K562 (cell line): ENCODE measurements at regions not wholly inside any gene's neighbourhood (a gene's known extent, or its start where the extent isn't known, plus 50 kb on each side); places are given as distances from the start of the nearest gene placed in this dataset.

Experiments
- ATAC-seq: fragments of 200-7000 bp; cut with Tn5 transposase; 3 replicates; pipeline ENCODE4 v1.9.1; 2020; ENCODE audit warnings: moderate library complexity
- BruUV-seq: library from RNA; stranded (reverse); fragments of 400-500 nt; replicated peaks from 2 replicates; lab custom pipeline; 2021; lab: Mats Ljungman, UMichigan
- CTCF ChIA-PET: fragments of 300-600 bp; formaldehyde crosslinking; extraction: SDS; loops from one replicate; lab custom pipeline; 2021; ENCODE audit warnings: low intra/inter-chr PET ratio; lab: Yijun Ruan, JAX
- POLR2A ChIA-PET: fragments of 300-600, 350-650 bp; sonication (Branson Sonifier 250); formaldehyde crosslinking; extraction: SDS; loops from one replicate; lab custom pipeline; 2021; ENCODE audit warnings: antibody characterized with exemption, inconsistent platforms; lab: Yijun Ruan, JAX
- DNase-seq, 4 experiments: peaks; one replicate each; pipeline versions ENCODE4 v3.0.0 to v3.0.0-alpha.2; 2011 to 2018; ENCODE audit warnings: low spot score in 3 of 4, mixed read lengths in 3 of 4; ENCODE audit errors: extremely low read depth in 1 of 4
- FAIRE-seq: peaks from 2 replicates; lab custom pipeline; 2011; peaks lifted over from hg19 to GRCh38; lab: Jason Lieb, UNC
- H2AFZ ChIP-seq: 2 replicates; pipeline ENCODE4 v1.6.0; 2011; ENCODE audit warnings: low read depth, low read length, control low read depth, inconsistent platforms
- H3K27ac ChIP-seq: fragments of 200-600 bp; 3 replicates; pipeline ENCODE4 v1.8.0; 2011; ENCODE audit warnings: low read depth, mild to moderate bottlenecking, control low read depth, inconsistent platforms, low read length, moderate library complexity, mixed read lengths; ENCODE audit errors: extremely low read depth
- H3K27me3 ChIP-seq, 2 experiments: fragments of 300-600 bp in 1 of 2; 2 replicates in 1 of 2; 3 replicates in 1 of 2; pipeline versions ENCODE4 v1.6.0 to v1.8.0; 2011; ENCODE audit warnings: inconsistent platforms in 2 of 2, low read length in 2 of 2, mild to moderate bottlenecking in 1 of 2, mixed read lengths in 1 of 2, moderate library complexity in 1 of 2; ENCODE audit not compliant: control insufficient read depth in 2 of 2, insufficient read depth in 2 of 2
- H3K36me3 ChIP-seq: fragments of 300-600 bp; 3 replicates; pipeline ENCODE4 v1.8.0; 2011; ENCODE audit warnings: mild to moderate bottlenecking, low read length, inconsistent platforms; ENCODE audit not compliant: control insufficient read depth, insufficient read depth
- H3K4me1 ChIP-seq, 2 experiments: fragments of 200-600 bp in 1 of 2; replicated peaks in 1 of 2; 2 replicates in 1 of 2; 3 replicates in 1 of 2; pipeline versions ENCODE4 v1.5.1 to v1.8.0; 2011; ENCODE audit warnings: inconsistent platforms in 2 of 2, low read length in 2 of 2, mild to moderate bottlenecking in 1 of 2, mixed read lengths in 1 of 2, moderate library complexity in 1 of 2; ENCODE audit not compliant: control insufficient read depth in 2 of 2, insufficient read depth in 2 of 2
- H3K4me2 ChIP-seq: 2 replicates; pipeline ENCODE4 v1.6.1; 2011; ENCODE audit warnings: low read length, control low read depth, inconsistent platforms, mixed read lengths; ENCODE audit not compliant: insufficient read depth
- H3K4me3 ChIP-seq: fragments of 200-600 bp; sonication (generic), shearing (Covaris generic); 2 replicates; pipeline ENCODE4 v1.5.1; 2016; ENCODE audit warnings: control low read depth, inconsistent platforms
- H3K79me2 ChIP-seq: fragments of 200-600 bp; 3 replicates; pipeline ENCODE4 v1.8.0; 2011; ENCODE audit warnings: low read length, inconsistent platforms; ENCODE audit not compliant: control insufficient read depth, insufficient read depth
- H3K9ac ChIP-seq, 2 experiments: 2 replicates each; pipeline versions ENCODE4 v1.6.0 to v1.6.1; 2011; ENCODE audit warnings: low read depth in 2 of 2, low read length in 2 of 2, control low read depth in 1 of 2, inconsistent platforms in 1 of 2, mild to moderate bottlenecking in 1 of 2, mixed read lengths in 1 of 2; ENCODE audit not compliant: insufficient read depth in 1 of 2
- H3K9me1 ChIP-seq: one replicate; pipeline ENCODE4 v1.6.0; 2011; ENCODE audit warnings: inconsistent platforms, mild to moderate bottlenecking, low read length, moderate library complexity; ENCODE audit not compliant: control insufficient read depth, insufficient read depth
- H3K9me3 ChIP-seq: replicated peaks from 2 replicates; pipeline ENCODE4 v1.5.1; 2011; ENCODE audit warnings: low read depth, low read length, inconsistent platforms; ENCODE audit not compliant: control insufficient read depth, insufficient read depth
- H4K20me1 ChIP-seq: replicated peaks from 2 replicates; pipeline ENCODE4 v1.6.1; 2011; ENCODE audit warnings: low read length, inconsistent platforms, mixed read lengths; ENCODE audit not compliant: control insufficient read depth, insufficient read depth
- CAMTA2 ChIP-seq: fragments of 250-450 bp; sonication (Bioruptor Pico); conservative IDR thresholded peaks from 2 replicates; pipeline ENCODE4 v1.5.1; 2022
- ETS2 ChIP-seq: IDR thresholded peaks from 2 replicates; pipeline ENCODE4 v1.6.1; 2016; ENCODE audit warnings: borderline replicate concordance, missing genetic modification characterization, mild to moderate bottlenecking, moderate library complexity, missing compliant biosample characterization; ENCODE audit not compliant: poor library complexity, severe bottlenecking
- FOXP1 ChIP-seq: sonication (generic); formaldehyde crosslinking; IDR thresholded peaks from 2 replicates; pipeline ENCODE4 v1.8.0; 2022; ENCODE audit warnings: mild to moderate bottlenecking, missing genetic modification reagents
- MAFK ChIP-seq: IDR thresholded peaks from 2 replicates; pipeline ENCODE4 v1.6.1; 2011; ENCODE audit warnings: low read length, improper control_type of control experiment
- MAZ ChIP-seq, 2 experiments: fragments of 450-650 bp in 1 of 2; sonication (generic) in 1 of 2; formaldehyde crosslinking; IDR thresholded peaks in 1 of 2; conservative IDR thresholded peaks in 1 of 2; 2 replicates each; pipeline versions ENCODE4 v1.4.0 to v1.5.0; 2020; ENCODE audit warnings: mild to moderate bottlenecking in 1 of 2, missing genetic modification reagents in 1 of 2
- MYNN ChIP-seq, 2 experiments: sonication (generic); formaldehyde crosslinking in 1 of 2; IDR thresholded peaks; 2 replicates each; pipeline versions ENCODE4 v1.5.0 to v1.6.1; 2016 to 2020; ENCODE audit warnings: antibody characterized with exemption in 1 of 2, missing genetic modification reagents in 1 of 2
- NFIX ChIP-seq: fragments of 250-450 bp; sonication (Bioruptor Pico); IDR thresholded peaks from 2 replicates; pipeline ENCODE4 v1.4.0; 2020; ENCODE audit warnings: low read depth, mild to moderate bottlenecking, moderate library complexity
- SNIP1 ChIP-seq: fragments of 450-650 bp; IDR thresholded peaks from 2 replicates; pipeline ENCODE4 v1.7.1; 2017; ENCODE audit warnings: low read depth, mild to moderate bottlenecking
- SRSF3 ChIP-seq: fragments of 200-400 bp; formaldehyde crosslinking; IDR thresholded peaks from 2 replicates; pipeline ENCODE4 v1.6.1; 2016; ENCODE audit warnings: mild to moderate bottlenecking, low read length, moderate library complexity; ENCODE audit not compliant: insufficient read depth
- ZC3H4 ChIP-seq: sonication (generic); formaldehyde crosslinking; IDR thresholded peaks from 2 replicates; pipeline ENCODE4 v1.9.0; 2021; ENCODE audit warnings: missing genetic modification reagents, borderline replicate concordance
- ZNF12 ChIP-seq: sonication (generic); formaldehyde crosslinking; IDR thresholded peaks from 2 replicates; pipeline ENCODE4 v1.4.0; 2020; ENCODE audit warnings: mild to moderate bottlenecking, missing genetic modification reagents
- ZNF133 ChIP-seq: fragments of 250-450 bp; sonication (Bioruptor Pico); IDR thresholded peaks from 2 replicates; pipeline ENCODE4 v1.4.0; 2020; ENCODE audit warnings: mild to moderate bottlenecking
- ZNF23 ChIP-seq: fragments of 250-450 bp; sonication (Bioruptor Pico); IDR thresholded peaks from 2 replicates; pipeline ENCODE4 v1.4.0; 2020; ENCODE audit warnings: mild to moderate bottlenecking
- ZNF354B ChIP-seq: fragments of 250-450 bp; sonication (Bioruptor Pico); IDR thresholded peaks from 2 replicates; pipeline ENCODE4 v1.4.0; 2020
- ZNF699 ChIP-seq: fragments of 250-450 bp; sonication (Bioruptor Pico); IDR thresholded peaks from 2 replicates; pipeline ENCODE4 v1.8.0; 2021; ENCODE audit warnings: mild to moderate bottlenecking, moderate library complexity; ENCODE audit not compliant: insufficient replicate concordance
- ZNF785 ChIP-seq: fragments of 250-450 bp; sonication (Bioruptor Pico); IDR thresholded peaks from 2 replicates; pipeline ENCODE4 v1.4.0; 2020; ENCODE audit warnings: mild to moderate bottlenecking
- WGBS: fragments of 100-300 bp; shearing (Covaris generic); methylation state at CpG from one replicate; pipeline ENCODE4 v1.1.6; 2016; ENCODE audit warnings: low coverage, mixed read lengths; ENCODE audit not compliant: insufficient coverage; ENCODE audit errors: missing lambda C conversion rate; 5-methylcytosine and 5-hydroxymethylcytosine counted together
- in situ Hi-C: fragments of 300-500 bp; cut with MboI; formaldehyde crosslinking; loops from 4 replicates; pipeline ENCODE4 v1.15.0; 2018; ENCODE audit warnings: inconsistent platforms, mixed read lengths
- intact Hi-C: fragments of 100-400 bp; cut with micrococcal nuclease; formaldehyde crosslinking; loops from 2 replicates; pipeline ENCODE4 v1.14.2; 2022
- TF ChIP-seq, protein P1 (sequence below): fragments of 450-650 bp; IDR thresholded peaks from 2 replicates; pipeline ENCODE4 v1.6.1; 2016; ENCODE audit warnings: low read depth, mild to moderate bottlenecking, moderate library complexity
- TF ChIP-seq, protein P2 (sequence below): fragments of 250-450 bp; sonication (Bioruptor Pico); IDR thresholded peaks from 2 replicates; pipeline ENCODE4 v1.4.0; 2020; ENCODE audit warnings: mild to moderate bottlenecking, moderate library complexity

GRCh38 chr6:144360401-144360800 lies 75.3 kb downstream of the UTRN start (continued):
- TF ChIP-seq ZNF785 (CRISPR knock-in tag) (no peak), ETS2 (tag) (no peak), NFIX (CRISPR knock-in tag) (no peak), MAZ (CRISPR knock-in tag; conservative IDR thresholded peaks at IDR 0.05 in 1 of 2, IDR thresholded peaks at IDR 0.05 in 1 of 2) (no peak), CAMTA2 (CRISPR knock-in tag) (no peak), ZNF23 (no peak), ZNF12 (CRISPR knock-in tag) (no peak), SNIP1 (no peak)
- TF ChIP-seq, protein P1, sequence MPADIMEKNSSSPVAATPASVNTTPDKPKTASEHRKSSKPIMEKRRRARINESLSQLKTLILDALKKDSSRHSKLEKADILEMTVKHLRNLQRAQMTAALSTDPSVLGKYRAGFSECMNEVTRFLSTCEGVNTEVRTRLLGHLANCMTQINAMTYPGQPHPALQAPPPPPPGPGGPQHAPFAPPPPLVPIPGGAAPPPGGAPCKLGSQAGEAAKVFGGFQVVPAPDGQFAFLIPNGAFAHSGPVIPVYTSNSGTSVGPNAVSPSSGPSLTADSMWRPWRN = no peak

DNA sequence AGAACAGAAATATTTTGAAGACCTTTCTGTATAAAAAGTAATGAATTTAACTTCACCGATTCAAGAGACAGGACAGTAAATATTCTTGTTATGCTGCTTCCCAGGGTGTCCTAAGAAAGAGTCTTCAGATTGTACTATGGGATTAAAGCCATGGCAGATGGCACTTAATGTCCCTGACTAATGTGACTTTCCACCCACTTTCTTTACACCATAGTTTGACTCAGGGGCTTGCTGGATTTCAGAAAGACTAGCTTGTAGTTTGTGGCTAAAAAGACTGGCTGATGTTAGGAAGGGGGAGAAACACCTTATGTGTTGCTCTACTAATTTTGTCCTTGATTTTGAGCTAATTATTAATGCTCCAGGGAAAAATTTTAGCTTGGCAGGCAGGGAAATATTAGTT lies 75.9 kb downstream of the UTRN start:
- Histone ChIP-seq H3K9ac (no peak overlapping the region), H2AFZ (no peak overlapping the region), H3K79me2 (no peaks in the 10 kb centered on the region), H3K27me3 (peaks cover 0 to 3% of the 10 kb centered on the region in 2 experiments; a peak in 1 of 5 replicates), H3K4me3 (no peak overlapping the region), H3K36me3 (no peaks in the 10 kb centered on the region), H3K9me1 (no peaks in the 10 kb centered on the region), H3K4me1 (no peaks in the 10 kb centered on the region), H3K4me2 (no peak overlapping the region), H3K27ac (no peak overlapping the region), H3K9me3 (no peaks in the 10 kb centered on the region), H4K20me1 (no peaks in the 10 kb centered on the region)
- intact Hi-C loops = no loop called here
- no TSS peak for BruUV-seq
- DNase-seq (no peak), FAIRE-seq (no peak), ATAC-seq (no peak)
- ChIA-PET CTCF (no interaction called here), POLR2A (no interaction called here)
- TF ChIP-seq MYNN (IDR thresholded peaks at IDR 0.05) = no peak
- no peak for TF ChIP-seq MYNN (CRISPR knock-in tag; IDR thresholded peaks at IDR 0.05)
- TF ChIP-seq SRSF3 = no peak
- TF ChIP-seq MAFK = no peak
- TF ChIP-seq ZNF699 (CRISPR knock-in tag) = no peak
- TF ChIP-seq ZC3H4 = no peak
- TF ChIP-seq ZNF133 (CRISPR knock-in tag) = no peak
- TF ChIP-seq ZNF354B = no peak
- TF ChIP-seq FOXP1 (CRISPR knock-in tag) = no peak
- TF ChIP-seq, protein P2, sequence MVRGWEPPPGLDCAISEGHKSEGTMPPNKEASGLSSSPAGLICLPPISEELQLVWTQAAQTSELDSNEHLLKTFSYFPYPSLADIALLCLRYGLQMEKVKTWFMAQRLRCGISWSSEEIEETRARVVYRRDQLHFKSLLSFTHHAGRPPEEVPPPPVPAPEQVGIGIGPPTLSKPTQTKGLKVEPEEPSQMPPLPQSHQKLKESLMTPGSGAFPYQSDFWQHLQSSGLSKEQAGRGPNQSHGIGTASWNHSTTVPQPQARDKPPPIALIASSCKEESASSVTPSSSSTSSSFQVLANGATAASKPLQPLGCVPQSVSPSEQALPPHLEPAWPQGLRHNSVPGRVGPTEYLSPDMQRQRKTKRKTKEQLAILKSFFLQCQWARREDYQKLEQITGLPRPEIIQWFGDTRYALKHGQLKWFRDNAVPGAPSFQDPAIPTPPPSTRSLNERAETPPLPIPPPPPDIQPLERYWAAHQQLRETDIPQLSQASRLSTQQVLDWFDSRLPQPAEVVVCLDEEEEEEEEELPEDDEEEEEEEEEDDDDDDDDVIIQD (CRISPR knock-in tag) = no peak
- WGBS = 7% methylated on average over 1 of the region's 1 CpG
- in situ Hi-C loops = no loop called here
